HEK293 (cell line): ENCODE measurements at regions not wholly inside any gene's neighbourhood (a gene's known extent, or its start where the extent isn't known, plus 50 kb on each side); places are given as distances from the start of the nearest gene placed in this dataset.

ENCODE experiments used
- CTCF ChIA-PET: fragments of 350-600 bp; formaldehyde crosslinking; extraction: SDS; loops from one replicate; lab custom pipeline; 2021; ENCODE audit warnings: antibody characterized with exemption; lab: Yijun Ruan, JAX
- POLR2A ChIA-PET: fragments of 300-600 bp; formaldehyde crosslinking; extraction: SDS; loops from one replicate; lab custom pipeline; 2020; ENCODE audit warnings: antibody characterized with exemption, inconsistent platforms; lab: Yijun Ruan, JAX
- H3K27ac ChIP-seq: fragments of 200-500 bp; sonication (Bioruptor generic); 2 replicates; pipeline ENCODE4 v1.5.1; 2014; ENCODE audit warnings: low read depth, low read length, control low read depth, inconsistent platforms; ENCODE audit errors: extremely low read depth
- H3K36me3 ChIP-seq, 2 experiments: fragments of 200-500 bp in 1 of 2; sonication (Bioruptor generic) in 1 of 2; 1 replicate in 1 of 2; 2 replicates in 1 of 2; pipeline ENCODE4 v1.5.1; 2014 to 2017; ENCODE audit warnings: inconsistent platforms in 2 of 2, low read length in 2 of 2; ENCODE audit not compliant: control insufficient read depth in 2 of 2, insufficient read depth in 1 of 2
- H3K4me1 ChIP-seq: fragments of 200-500 bp; sonication (Bioruptor generic); 2 replicates; pipeline ENCODE4 v1.5.1; 2014; ENCODE audit warnings: mild to moderate bottlenecking, low read length, inconsistent platforms; ENCODE audit not compliant: control insufficient read depth, insufficient read depth
- H3K4me3 ChIP-seq: 2 replicates; pipeline ENCODE4 v1.5.1; 2011; ENCODE audit warnings: low read depth, mild to moderate bottlenecking, control low read depth, low read length, moderate library complexity
- H3K9me3 ChIP-seq: fragments of 200-500 bp; sonication (Bioruptor generic); 2 replicates; pipeline ENCODE4 v1.5.1; 2014; ENCODE audit warnings: low read depth, low read length, inconsistent platforms; ENCODE audit not compliant: control insufficient read depth, insufficient read depth
- KLF1 ChIP-seq: fragments of 450-650 bp; formaldehyde crosslinking; IDR thresholded peaks from 2 replicates; pipeline ENCODE4 v1.5.1; 2016; ENCODE audit warnings: missing biosample characterization, missing genetic modification characterization
- KLF10 ChIP-seq: fragments of 450-650 bp; IDR thresholded peaks from 2 replicates; pipeline ENCODE4 v1.5.1; 2018; ENCODE audit warnings: missing biosample characterization, mild to moderate bottlenecking, missing genetic modification characterization
- KLF7 ChIP-seq: fragments of 450-650 bp; formaldehyde crosslinking; IDR thresholded peaks from 2 replicates; pipeline ENCODE4 v1.5.1; 2016; ENCODE audit warnings: missing biosample characterization, missing genetic modification characterization, borderline replicate concordance
- KLF8 ChIP-seq: fragments of 450-650 bp; formaldehyde crosslinking; IDR thresholded peaks from 2 replicates; pipeline ENCODE4 v1.5.1; 2016; ENCODE audit warnings: missing biosample characterization, missing genetic modification characterization
- OVOL3 ChIP-seq: fragments of 450-650 bp; formaldehyde crosslinking; IDR thresholded peaks from 2 replicates; pipeline ENCODE4 v1.5.1; 2016; ENCODE audit warnings: missing biosample characterization, missing genetic modification characterization
- YY2 ChIP-seq: fragments of 450-650 bp; formaldehyde crosslinking; IDR thresholded peaks from 2 replicates; pipeline ENCODE4 v1.5.1; 2016; ENCODE audit warnings: missing biosample characterization, missing genetic modification characterization
- ZBTB20 ChIP-seq: fragments of 450-650 bp; formaldehyde crosslinking; IDR thresholded peaks from 2 replicates; pipeline ENCODE4 v1.5.1; 2016; ENCODE audit warnings: missing biosample characterization, missing genetic modification characterization
- ZIC2 ChIP-seq: fragments of 450-650 bp; formaldehyde crosslinking; IDR thresholded peaks from 2 replicates; pipeline ENCODE4 v1.5.1; 2016; ENCODE audit warnings: missing biosample characterization, missing genetic modification characterization
- ZNF140 ChIP-seq: fragments of 450-650 bp; formaldehyde crosslinking; IDR thresholded peaks from 2 replicates; pipeline ENCODE4 v1.5.1; 2016; ENCODE audit warnings: missing biosample characterization, missing genetic modification characterization
- ZNF202 ChIP-seq: fragments of 450-650 bp; formaldehyde crosslinking; IDR thresholded peaks from 2 replicates; pipeline ENCODE4 v1.5.1; 2016; ENCODE audit warnings: missing biosample characterization, missing genetic modification characterization, borderline replicate concordance
- ZNF23 ChIP-seq: fragments of 450-650 bp; formaldehyde crosslinking; IDR thresholded peaks from 2 replicates; pipeline ENCODE4 v1.5.1; 2016; ENCODE audit warnings: missing biosample characterization, missing genetic modification characterization, borderline replicate concordance
- ZNF292 ChIP-seq: fragments of 450-650 bp; formaldehyde crosslinking; IDR thresholded peaks from 2 replicates; pipeline ENCODE4 v1.5.1; 2016; ENCODE audit warnings: low read depth, missing biosample characterization, missing genetic modification characterization, borderline replicate concordance
- ZNF354C ChIP-seq: fragments of 450-650 bp; formaldehyde crosslinking; IDR thresholded peaks from 2 replicates; pipeline ENCODE4 v1.5.1; 2016; ENCODE audit warnings: missing biosample characterization, missing genetic modification characterization, low read depth, borderline replicate concordance
- ZNF394 ChIP-seq: fragments of 450-650 bp; formaldehyde crosslinking; IDR thresholded peaks from 2 replicates; pipeline ENCODE4 v1.5.1; 2016; ENCODE audit warnings: missing biosample characterization, missing genetic modification characterization, mild to moderate bottlenecking, moderate library complexity, borderline replicate concordance
- ZNF501 ChIP-seq: fragments of 450-650 bp; formaldehyde crosslinking; IDR thresholded peaks from 2 replicates; pipeline ENCODE4 v1.5.1; 2016; ENCODE audit warnings: missing biosample characterization, missing genetic modification characterization
- ZNF610 ChIP-seq: fragments of 450-650 bp; formaldehyde crosslinking; IDR thresholded peaks from 2 replicates; pipeline ENCODE4 v1.5.1; 2016; ENCODE audit warnings: missing biosample characterization, missing genetic modification characterization, borderline replicate concordance
- ZNF621 ChIP-seq: fragments of 450-650 bp; formaldehyde crosslinking; IDR thresholded peaks from 2 replicates; pipeline ENCODE4 v1.5.1; 2017; ENCODE audit warnings: missing biosample characterization, missing genetic modification characterization
- ZNF629 ChIP-seq: fragments of 450-650 bp; formaldehyde crosslinking; IDR thresholded peaks from 2 replicates; pipeline ENCODE4 v1.5.1; 2017; ENCODE audit warnings: missing biosample characterization, missing genetic modification characterization
- ZNF776 ChIP-seq: fragments of 450-650 bp; formaldehyde crosslinking; IDR thresholded peaks from 2 replicates; pipeline ENCODE4 v1.5.0; 2017; ENCODE audit warnings: missing biosample characterization, missing genetic modification characterization, borderline replicate concordance
- ZXDB ChIP-seq: fragments of 450-650 bp; formaldehyde crosslinking; IDR thresholded peaks from 2 replicates; pipeline ENCODE4 v1.5.1; 2016; ENCODE audit warnings: missing biosample characterization, missing genetic modification characterization
- TF ChIP-seq, protein P1 (sequence below): fragments of 450-650 bp; IDR thresholded peaks from 2 replicates; pipeline ENCODE4 v1.5.1; 2018; ENCODE audit warnings: missing biosample characterization, missing genetic modification characterization
- TF ChIP-seq, protein P2 (sequence below): IDR thresholded peaks from 2 replicates; pipeline ENCODE4 v1.6.1; 2011; ENCODE audit warnings: mild to moderate bottlenecking, low read depth, low read length, borderline replicate concordance
- TF ChIP-seq, protein P3 (sequence below): fragments of 450-650 bp; formaldehyde crosslinking; IDR thresholded peaks from 2 replicates; pipeline ENCODE4 v1.5.1; 2017; ENCODE audit warnings: missing biosample characterization, missing genetic modification characterization
- TF ChIP-seq, protein P4 (sequence below): fragments of 450-650 bp; formaldehyde crosslinking; IDR thresholded peaks from 2 replicates; pipeline ENCODE4 v1.5.1; 2017; ENCODE audit warnings: missing biosample characterization, missing genetic modification characterization
- TF ChIP-seq, protein P5 (sequence below): fragments of 450-650 bp; formaldehyde crosslinking; IDR thresholded peaks from 2 replicates; pipeline ENCODE4 v1.5.1; 2016; ENCODE audit warnings: missing biosample characterization, missing genetic modification characterization
- TF ChIP-seq, protein P6 (sequence below): fragments of 450-650 bp; formaldehyde crosslinking; IDR thresholded peaks from 2 replicates; pipeline ENCODE4 v1.5.1; 2016; ENCODE audit warnings: missing biosample characterization, missing genetic modification characterization

DNA sequence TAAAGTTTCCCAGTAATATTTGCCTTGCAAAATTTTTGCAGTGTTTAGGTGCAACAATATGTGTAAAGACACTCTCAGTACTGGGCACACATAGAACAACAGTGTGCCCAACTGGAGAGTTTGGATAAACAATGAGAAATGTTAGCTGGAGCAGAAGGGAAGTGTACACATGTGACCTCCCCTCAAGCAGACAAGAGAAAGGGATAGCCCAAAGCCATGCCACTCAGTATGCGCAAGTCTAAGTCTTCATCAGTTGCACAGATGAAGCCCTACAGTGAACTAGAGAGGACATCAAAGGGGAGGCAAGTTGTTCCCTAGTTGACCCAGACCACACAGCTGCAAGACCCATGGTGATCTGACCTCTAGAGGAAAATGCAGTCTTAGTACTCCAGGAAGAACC lies 97.9 kb upstream of the CDH11 start (continued):
- TF ChIP-seq KLF1 (tag by site-specific recombination): no peak
- TF ChIP-seq, all 188 proteins: peak for 0

DNA sequence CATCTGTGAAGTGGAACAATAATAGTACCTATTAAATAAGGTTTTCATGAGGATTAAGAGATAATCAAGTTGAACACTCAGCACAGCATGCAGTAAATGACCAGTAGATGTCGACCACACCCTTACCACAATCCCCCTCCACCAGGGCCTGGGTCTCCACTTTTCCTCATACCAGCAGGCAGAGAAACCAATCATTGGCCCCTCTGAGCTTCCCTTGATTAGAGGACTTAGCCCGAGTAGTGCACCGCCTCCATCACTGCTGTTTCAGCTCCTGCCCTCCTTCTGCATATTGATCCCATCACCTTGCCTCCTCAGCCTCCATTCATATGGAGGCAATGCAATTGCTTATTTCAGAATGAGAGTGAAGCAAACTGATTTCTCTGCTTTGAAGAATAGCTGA lies 96.5 kb upstream of the CDH11 start:
- Histone ChIP-seq H3K9me3 (no peaks in the 10 kb centered on the region), H3K36me3 (no peaks in the 10 kb centered on the region), H3K4me1 (no peaks in the 10 kb centered on the region), H3K4me3 (no peak overlapping the region), H3K27ac (no peak overlapping the region)
- CTCF ChIA-PET: no interaction called here
- POLR2A ChIA-PET: no interaction called here
- TF ChIP-seq ZXDB (tag by site-specific recombination) (no peak), ZNF610 (no peak), KLF8 (tag by site-specific recombination) (no peak), ZNF140 (no peak), ZNF292 (tag by site-specific recombination) (no peak), ZIC2 (tag by site-specific recombination) (no peak), YY2 (tag by site-specific recombination) (no peak), OVOL3 (tag by site-specific recombination) (no peak), ZNF394 (no peak), ZNF621 (no peak), ZNF202 (no peak)
- TF ChIP-seq, protein P1, sequence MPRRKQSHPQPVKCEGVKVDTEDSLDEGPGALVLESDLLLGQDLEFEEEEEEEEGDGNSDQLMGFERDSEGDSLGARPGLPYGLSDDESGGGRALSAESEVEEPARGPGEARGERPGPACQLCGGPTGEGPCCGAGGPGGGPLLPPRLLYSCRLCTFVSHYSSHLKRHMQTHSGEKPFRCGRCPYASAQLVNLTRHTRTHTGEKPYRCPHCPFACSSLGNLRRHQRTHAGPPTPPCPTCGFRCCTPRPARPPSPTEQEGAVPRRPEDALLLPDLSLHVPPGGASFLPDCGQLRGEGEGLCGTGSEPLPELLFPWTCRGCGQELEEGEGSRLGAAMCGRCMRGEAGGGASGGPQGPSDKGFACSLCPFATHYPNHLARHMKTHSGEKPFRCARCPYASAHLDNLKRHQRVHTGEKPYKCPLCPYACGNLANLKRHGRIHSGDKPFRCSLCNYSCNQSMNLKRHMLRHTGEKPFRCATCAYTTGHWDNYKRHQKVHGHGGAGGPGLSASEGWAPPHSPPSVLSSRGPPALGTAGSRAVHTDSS (tag by site-specific recombination): no peak
- TF ChIP-seq, protein P2, sequence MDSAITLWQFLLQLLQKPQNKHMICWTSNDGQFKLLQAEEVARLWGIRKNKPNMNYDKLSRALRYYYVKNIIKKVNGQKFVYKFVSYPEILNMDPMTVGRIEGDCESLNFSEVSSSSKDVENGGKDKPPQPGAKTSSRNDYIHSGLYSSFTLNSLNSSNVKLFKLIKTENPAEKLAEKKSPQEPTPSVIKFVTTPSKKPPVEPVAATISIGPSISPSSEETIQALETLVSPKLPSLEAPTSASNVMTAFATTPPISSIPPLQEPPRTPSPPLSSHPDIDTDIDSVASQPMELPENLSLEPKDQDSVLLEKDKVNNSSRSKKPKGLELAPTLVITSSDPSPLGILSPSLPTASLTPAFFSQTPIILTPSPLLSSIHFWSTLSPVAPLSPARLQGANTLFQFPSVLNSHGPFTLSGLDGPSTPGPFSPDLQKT: no peak

DNA sequence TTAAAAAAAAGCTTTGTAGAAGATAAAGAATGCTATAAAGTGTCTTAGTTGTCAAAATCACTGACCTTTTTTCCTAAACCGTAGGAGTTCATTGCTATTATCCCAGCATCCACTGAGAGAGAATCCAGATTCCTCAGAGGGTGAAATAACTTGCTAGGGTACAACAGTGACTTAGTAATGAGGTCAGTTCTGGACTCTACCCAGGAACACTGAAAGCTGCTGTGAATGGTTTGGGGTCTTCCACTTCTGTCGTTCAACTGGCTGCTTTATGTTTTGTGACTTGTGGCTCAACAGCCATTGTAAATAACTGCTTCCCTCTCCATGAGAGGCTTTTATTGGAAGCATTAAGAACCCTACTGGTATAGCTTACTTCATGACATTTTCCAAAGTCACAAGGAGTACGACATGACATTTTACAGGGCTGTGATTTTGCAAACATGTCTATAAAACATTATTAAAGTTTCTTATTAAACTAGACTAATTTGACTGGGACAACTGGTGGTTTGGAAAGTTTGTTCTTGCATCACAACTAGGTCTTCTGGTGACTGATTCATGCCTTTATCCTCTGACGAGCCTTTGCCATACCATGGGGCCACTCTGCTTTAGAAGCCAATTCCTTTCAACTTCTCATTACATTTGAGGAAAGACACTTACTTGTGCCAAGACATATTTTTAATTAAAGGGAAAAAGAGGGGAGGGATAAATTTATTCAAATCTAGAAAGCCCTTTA lies 92.2 kb upstream of the CDH11 start:
- no peak overlapping the region for H3K27ac ChIP-seq
- no peaks in the 10 kb centered on the region for H3K36me3 ChIP-seq
- TF ChIP-seq, protein P3, sequence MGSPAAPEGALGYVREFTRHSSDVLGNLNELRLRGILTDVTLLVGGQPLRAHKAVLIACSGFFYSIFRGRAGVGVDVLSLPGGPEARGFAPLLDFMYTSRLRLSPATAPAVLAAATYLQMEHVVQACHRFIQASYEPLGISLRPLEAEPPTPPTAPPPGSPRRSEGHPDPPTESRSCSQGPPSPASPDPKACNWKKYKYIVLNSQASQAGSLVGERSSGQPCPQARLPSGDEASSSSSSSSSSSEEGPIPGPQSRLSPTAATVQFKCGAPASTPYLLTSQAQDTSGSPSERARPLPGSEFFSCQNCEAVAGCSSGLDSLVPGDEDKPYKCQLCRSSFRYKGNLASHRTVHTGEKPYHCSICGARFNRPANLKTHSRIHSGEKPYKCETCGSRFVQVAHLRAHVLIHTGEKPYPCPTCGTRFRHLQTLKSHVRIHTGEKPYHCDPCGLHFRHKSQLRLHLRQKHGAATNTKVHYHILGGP: no peak
- TF ChIP-seq ZNF140 (no peak), ZNF621 (no peak), ZNF776 (tag by site-specific recombination) (no peak), ZNF23 (no peak), ZNF354C (tag by site-specific recombination) (no peak), ZNF501 (tag by site-specific recombination) (no peak), ZBTB20 (no peak), KLF7 (tag by site-specific recombination) (no peak), ZNF629 (no peak), KLF10 (tag by site-specific recombination) (no peak), ZIC2 (tag by site-specific recombination) (no peak)
- TF ChIP-seq, protein P4, sequence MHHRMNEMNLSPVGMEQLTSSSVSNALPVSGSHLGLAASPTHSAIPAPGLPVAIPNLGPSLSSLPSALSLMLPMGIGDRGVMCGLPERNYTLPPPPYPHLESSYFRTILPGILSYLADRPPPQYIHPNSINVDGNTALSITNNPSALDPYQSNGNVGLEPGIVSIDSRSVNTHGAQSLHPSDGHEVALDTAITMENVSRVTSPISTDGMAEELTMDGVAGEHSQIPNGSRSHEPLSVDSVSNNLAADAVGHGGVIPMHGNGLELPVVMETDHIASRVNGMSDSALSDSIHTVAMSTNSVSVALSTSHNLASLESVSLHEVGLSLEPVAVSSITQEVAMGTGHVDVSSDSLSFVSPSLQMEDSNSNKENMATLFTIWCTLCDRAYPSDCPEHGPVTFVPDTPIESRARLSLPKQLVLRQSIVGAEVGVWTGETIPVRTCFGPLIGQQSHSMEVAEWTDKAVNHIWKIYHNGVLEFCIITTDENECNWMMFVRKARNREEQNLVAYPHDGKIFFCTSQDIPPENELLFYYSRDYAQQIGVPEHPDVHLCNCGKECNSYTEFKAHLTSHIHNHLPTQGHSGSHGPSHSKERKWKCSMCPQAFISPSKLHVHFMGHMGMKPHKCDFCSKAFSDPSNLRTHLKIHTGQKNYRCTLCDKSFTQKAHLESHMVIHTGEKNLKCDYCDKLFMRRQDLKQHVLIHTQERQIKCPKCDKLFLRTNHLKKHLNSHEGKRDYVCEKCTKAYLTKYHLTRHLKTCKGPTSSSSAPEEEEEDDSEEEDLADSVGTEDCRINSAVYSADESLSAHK (tag by site-specific recombination): no peak
- TF ChIP-seq, protein P5, sequence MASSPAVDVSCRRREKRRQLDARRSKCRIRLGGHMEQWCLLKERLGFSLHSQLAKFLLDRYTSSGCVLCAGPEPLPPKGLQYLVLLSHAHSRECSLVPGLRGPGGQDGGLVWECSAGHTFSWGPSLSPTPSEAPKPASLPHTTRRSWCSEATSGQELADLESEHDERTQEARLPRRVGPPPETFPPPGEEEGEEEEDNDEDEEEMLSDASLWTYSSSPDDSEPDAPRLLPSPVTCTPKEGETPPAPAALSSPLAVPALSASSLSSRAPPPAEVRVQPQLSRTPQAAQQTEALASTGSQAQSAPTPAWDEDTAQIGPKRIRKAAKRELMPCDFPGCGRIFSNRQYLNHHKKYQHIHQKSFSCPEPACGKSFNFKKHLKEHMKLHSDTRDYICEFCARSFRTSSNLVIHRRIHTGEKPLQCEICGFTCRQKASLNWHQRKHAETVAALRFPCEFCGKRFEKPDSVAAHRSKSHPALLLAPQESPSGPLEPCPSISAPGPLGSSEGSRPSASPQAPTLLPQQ: no peak
- TF ChIP-seq, protein P6, sequence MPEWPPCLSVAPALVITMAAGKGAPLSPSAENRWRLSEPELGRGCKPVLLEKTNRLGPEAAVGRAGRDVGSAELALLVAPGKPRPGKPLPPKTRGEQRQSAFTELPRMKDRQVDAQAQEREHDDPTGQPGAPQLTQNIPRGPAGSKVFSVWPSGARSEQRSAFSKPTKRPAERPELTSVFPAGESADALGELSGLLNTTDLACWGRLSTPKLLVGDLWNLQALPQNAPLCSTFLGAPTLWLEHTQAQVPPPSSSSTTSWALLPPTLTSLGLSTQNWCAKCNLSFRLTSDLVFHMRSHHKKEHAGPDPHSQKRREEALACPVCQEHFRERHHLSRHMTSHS (tag by site-specific recombination): no peak
- ChIA-PET CTCF (no interaction called here), POLR2A (no interaction called here)
- H3K4me3 ChIP-seq: no peak overlapping the region
- no peaks in the 10 kb centered on the region for H3K9me3 ChIP-seq
- no peaks in the 10 kb centered on the region for H3K4me1 ChIP-seq
